Prostate gland (tissue), 2 donors: ENCODE measurements at regions not wholly inside any gene's neighbourhood (a gene's known extent, or its start where the extent isn't known, plus 50 kb on each side); places are given as distances from the start of the nearest gene placed in this dataset.

ENCODE experiments used
- DNase-seq: peaks from one replicate; pipeline ENCODE4 v3.0.0-alpha.2; 2019; ENCODE audit warnings: low spot score
- H3K27ac ChIP-seq, 2 donors: fragments of 200-600 bp; sonication (generic); 2 replicates each; pipeline ENCODE4 v1.5.1; 2017 to 2019
- H3K27me3 ChIP-seq: fragments of 200-600 bp; sonication (generic); replicated peaks from 2 replicates; pipeline ENCODE4 v1.5.1; 2019; ENCODE audit not compliant: insufficient read depth
- H3K36me3 ChIP-seq, 2 donors: fragments of 200-600 bp; sonication (generic); 1 replicate in 1 of 2; 2 replicates in 1 of 2; pipeline versions ENCODE4 v1.5.1 to v1.8.1; 2017 to 2019
- H3K4me1 ChIP-seq: fragments of 200-600 bp; sonication (generic); replicated peaks from 2 replicates; pipeline ENCODE4 v1.5.1; 2019
- H3K4me3 ChIP-seq, 2 donors: fragments of 200-600 bp; sonication (generic); 2 replicates each; pipeline ENCODE4 v1.5.1; 2017 to 2019
- H3K9me3 ChIP-seq: fragments of 200-600 bp; sonication (generic); 2 replicates; pipeline ENCODE4 v1.5.1; 2017
- CTCF ChIP-seq, 4 experiments: fragments of 200-600 bp in 2 of 4; fragments of 450-650 bp in 2 of 4; sonication (generic) in 2 of 4; IDR thresholded peaks; 1 replicate in 3 of 4; 2 replicates in 1 of 4; pipeline ENCODE4 v1.5.1; 2016 to 2019; ENCODE audit warnings: antibody characterized with exemption in 4 of 4, mild to moderate bottlenecking in 2 of 4, moderate library complexity in 2 of 4
- POLR2A ChIP-seq: fragments of 450-650 bp; IDR thresholded peaks from one replicate; pipeline ENCODE4 v1.6.1; 2016; ENCODE audit warnings: antibody characterized with exemption, mild to moderate bottlenecking
- POLR2AphosphoS5 ChIP-seq: sonication (generic); formaldehyde crosslinking; IDR thresholded peaks from one replicate; pipeline ENCODE4 v1.6.1; 2017; ENCODE audit warnings: antibody characterized with exemption
- WGBS: methylation state at CpG from one replicate; pipeline ENCODE4 v1.1.5; 2018; 5-methylcytosine and 5-hydroxymethylcytosine counted together
- intact Hi-C: fragments of 100-400 bp; cut with DNase I; formaldehyde crosslinking; loops from one replicate; pipeline ENCODE4 v1.14.2; 2022

DNA sequence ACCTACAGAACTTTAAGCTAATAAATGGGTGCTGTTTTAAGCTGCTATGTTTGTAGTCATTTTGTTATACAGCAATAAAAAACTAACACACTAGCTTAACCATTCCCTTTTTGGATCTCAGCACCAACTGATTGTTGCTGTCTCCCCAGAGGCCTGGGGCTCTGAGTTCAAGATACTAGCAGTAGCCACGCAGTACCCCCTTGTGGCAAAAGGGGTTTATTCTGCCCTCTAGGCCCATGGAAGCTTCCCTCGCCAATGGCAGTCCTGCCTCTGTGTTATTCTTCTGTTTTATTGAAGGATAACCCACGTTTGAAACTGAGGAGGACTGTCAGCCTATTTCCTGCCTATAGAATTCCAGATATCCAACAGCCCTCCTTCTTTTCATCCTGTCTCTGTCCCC, 455.3 kb upstream of the ATP2B1 start:
- no peak for DNase-seq
- WGBS: 70% methylated on average over 3 of the region's 3 CpGs
- no peaks in the 10 kb centered on the region for H3K27me3 ChIP-seq
- no peaks in the 10 kb centered on the region for H3K36me3 ChIP-seq
- no peak overlapping the region for H3K4me3 ChIP-seq
- H3K27ac ChIP-seq: no peak overlapping the region
- H3K9me3 ChIP-seq: no peaks in the 10 kb centered on the region
- TF ChIP-seq POLR2A (no peak), POLR2AphosphoS5 (no peak), CTCF (IDR thresholded peaks at IDR 0.05) (no peak)
- H3K4me1 ChIP-seq: no peaks in the 10 kb centered on the region
- intact Hi-C loops: no loop called here

DNA sequence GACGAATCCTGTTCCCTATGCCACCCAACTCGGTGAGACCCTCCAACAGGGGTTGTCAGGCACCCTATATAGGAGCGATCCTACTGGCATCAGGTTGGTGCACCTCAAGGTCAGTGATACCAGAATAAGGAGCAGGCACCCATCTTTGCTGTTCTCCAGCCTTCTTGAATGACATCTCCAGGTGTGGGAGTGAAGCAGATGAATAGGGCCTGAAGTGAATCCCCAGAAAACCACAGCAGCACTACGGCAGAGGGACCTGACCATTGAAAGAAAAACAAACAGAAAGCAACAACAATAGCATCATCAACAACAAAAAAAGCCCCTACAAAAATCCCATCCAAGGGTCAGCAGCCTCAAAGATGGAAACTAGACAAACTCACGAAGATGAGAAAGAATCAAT, 445.2 kb upstream of the ATP2B1 start:
- H3K27me3 ChIP-seq: no peaks in the 10 kb centered on the region
- no peaks in the 10 kb centered on the region for H3K36me3 ChIP-seq
- 94% methylated on average over 5 of the region's 5 CpGs for WGBS
- H3K9me3 ChIP-seq: no peaks in the 10 kb centered on the region
- no peak overlapping the region for H3K27ac ChIP-seq
- intact Hi-C loops: no loop called here
- TF ChIP-seq POLR2A (no peak), POLR2AphosphoS5 (no peak), CTCF (IDR thresholded peaks at IDR 0.05) (no peak)
- no peaks in the 10 kb centered on the region for H3K4me1 ChIP-seq
- H3K4me3 ChIP-seq: no peak overlapping the region
- no peak for DNase-seq

- Histone ChIP-seq H3K27ac (no peak overlapping the region), H3K27me3 (no peaks in the 10 kb centered on the region), H3K4me3 (no peak overlapping the region), H3K36me3 (no peaks in the 10 kb centered on the region), H3K4me1 (no peaks in the 10 kb centered on the region), H3K9me3 (no peaks in the 10 kb centered on the region)
- TF ChIP-seq POLR2AphosphoS5 (no peak), CTCF (IDR thresholded peaks at IDR 0.05) (no peak), POLR2A (no peak)
- WGBS: 74% methylated on average over 10 of the region's 10 CpGs
- intact Hi-C loops: no loop called here
- DNase-seq: no peak
Observed at GRCh38 chr12:90152897-90153624, 444.4 kb upstream of the ATP2B1 start.

GRCh38 chr12:90151491-90152015, 442.9 kb upstream of the ATP2B1 start:
- Histone ChIP-seq H3K36me3 (no peaks in the 10 kb centered on the region), H3K4me3 (no peak overlapping the region), H3K27me3 (no peaks in the 10 kb centered on the region), H3K4me1 (no peaks in the 10 kb centered on the region), H3K9me3 (no peaks in the 10 kb centered on the region), H3K27ac (no peak overlapping the region)
- DNase-seq: no peak
- WGBS: 66% methylated on average over 3 of the region's 3 CpGs
- intact Hi-C loops: no loop called here
- TF ChIP-seq CTCF (IDR thresholded peaks at IDR 0.05): no peak
- TF ChIP-seq POLR2AphosphoS5: no peak
- no peak for TF ChIP-seq POLR2A

- no peak for DNase-seq
- WGBS: 92% methylated on average over 1 of the region's 1 CpG
- Histone ChIP-seq H3K9me3 (no peaks in the 10 kb centered on the region), H3K4me1 (no peaks in the 10 kb centered on the region), H3K27ac (no peak overlapping the region), H3K36me3 (no peaks in the 10 kb centered on the region), H3K27me3 (no peaks in the 10 kb centered on the region), H3K4me3 (no peak overlapping the region)
- TF ChIP-seq POLR2AphosphoS5: no peak
- no peak for TF ChIP-seq CTCF (IDR thresholded peaks at IDR 0.05)
- no peak for TF ChIP-seq POLR2A
- intact Hi-C loops: no loop called here
Observed at GRCh38 chr12:90149453-90149852, 440.8 kb upstream of the ATP2B1 start.
